Kidney epithelial cell (primary cell): ENCODE measurements at regions not wholly inside any gene's neighbourhood (a gene's known extent, or its start where the extent isn't known, plus 50 kb on each side); places are given as distances from the start of the nearest gene placed in this dataset.
"Not testable (repeated sequence)": the region's sequence is repeated elsewhere in the genome, so short reads cannot be mapped to it uniquely, and the experiment has no call there.

Source experiments
- DNase-seq: peaks from one replicate; pipeline ENCODE4 v3.0.0-alpha.2; 2010; ENCODE audit warnings: low read depth
- H3K27me3 ChIP-seq: 2 replicates; pipeline ENCODE4 v1.6.0; 2011; ENCODE audit warnings: low read length; ENCODE audit not compliant: control insufficient read depth, insufficient read depth
- H3K36me3 ChIP-seq: 2 replicates; pipeline ENCODE4 v1.5.1; 2011; ENCODE audit warnings: low read length; ENCODE audit not compliant: control insufficient read depth, insufficient read depth
- H3K4me3 ChIP-seq: 2 replicates; pipeline ENCODE4 v1.5.1; 2011; ENCODE audit warnings: low read depth, mild to moderate bottlenecking, control low read depth, low read length
- CTCF ChIP-seq: IDR thresholded peaks from 2 replicates; pipeline ENCODE4 v1.5.1; 2011; ENCODE audit warnings: mild to moderate bottlenecking, moderate library complexity, low read length, control low read depth, inconsistent platforms; ENCODE audit not compliant: insufficient read depth, poor library complexity, severe bottlenecking

- no peak for DNase-seq
- no peaks in the 10 kb centered on the region for H3K27me3 ChIP-seq
- no peak overlapping the region for H3K4me3 ChIP-seq
- no peaks in the 10 kb centered on the region for H3K36me3 ChIP-seq
- no peak for TF ChIP-seq CTCF
Measured at GRCh38 chr21:38999161-38999560, 184.1 kb downstream of the PSMG1 start.

DNA sequence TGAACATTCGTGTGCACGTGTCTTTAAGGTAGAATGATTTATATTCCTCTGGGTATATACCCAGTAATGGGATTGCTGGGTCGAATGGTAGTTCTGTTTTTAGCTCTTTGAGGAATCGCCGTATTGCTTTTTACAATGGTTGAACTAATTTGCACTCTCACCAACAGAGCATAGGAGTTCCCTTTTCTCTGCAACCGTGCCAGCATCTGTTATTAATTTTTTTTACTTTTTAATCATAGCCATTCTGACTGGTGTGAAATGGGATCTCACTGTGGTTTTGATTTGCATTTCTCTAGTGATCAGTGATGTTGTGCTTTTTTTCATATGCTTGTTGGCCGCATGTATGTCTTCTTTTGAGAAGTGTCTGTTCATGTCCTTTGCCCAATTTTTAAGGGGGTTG, 185.0 kb downstream of the PSMG1 start:
- not testable (repeated sequence) for H3K36me3 ChIP-seq, DNase-seq, H3K4me3 ChIP-seq, H3K27me3 ChIP-seq

GRCh38 chr21:38997843-38998175, 185.4 kb downstream of the PSMG1 start:
- H3K27me3 ChIP-seq, H3K4me3 ChIP-seq, DNase-seq, H3K36me3 ChIP-seq: not testable (repeated sequence)

DNA sequence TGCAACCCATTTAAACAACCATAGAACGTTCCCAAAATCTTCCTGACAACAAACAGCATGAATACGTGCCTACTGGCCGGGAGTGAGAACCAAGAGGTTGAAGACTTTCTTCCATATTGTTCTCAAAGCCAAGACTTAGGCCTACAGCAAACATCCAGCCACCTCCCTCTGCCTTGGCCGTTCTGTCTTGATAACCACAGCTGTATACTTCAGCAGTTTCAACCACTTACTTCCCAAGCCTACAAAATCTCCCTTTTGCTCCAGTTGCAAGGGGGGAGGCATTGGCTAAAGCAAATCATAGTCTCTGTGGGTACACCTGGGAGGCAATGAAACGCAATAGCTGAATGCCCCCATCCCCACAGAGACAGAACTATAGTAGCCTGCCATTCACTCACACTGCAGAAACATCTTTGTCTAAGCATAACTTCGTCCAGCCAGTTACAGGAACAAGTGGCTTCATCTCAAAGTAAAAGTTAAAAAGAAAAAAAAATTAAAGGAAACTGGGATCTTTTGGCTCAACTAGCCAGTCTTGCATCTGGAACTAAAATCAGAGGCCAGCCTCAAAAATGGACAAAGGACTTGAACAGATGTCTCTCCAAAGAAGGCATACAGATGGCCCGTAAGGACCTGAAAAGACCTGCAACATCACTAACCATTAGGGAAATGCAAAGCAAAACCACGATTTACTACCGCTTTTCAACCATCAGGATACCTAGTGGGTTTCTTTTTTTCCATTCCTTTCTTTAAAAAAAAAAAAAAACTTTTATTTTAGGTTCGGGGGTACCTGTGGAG, 186.0 kb downstream of the PSMG1 start:
- no peak overlapping the region for H3K4me3 ChIP-seq
- H3K36me3 ChIP-seq, result no peaks in the 10 kb centered on the region
- no peak for DNase-seq
- TF ChIP-seq CTCF, result no peak
- H3K27me3 ChIP-seq, result no peaks in the 10 kb centered on the region

DNA sequence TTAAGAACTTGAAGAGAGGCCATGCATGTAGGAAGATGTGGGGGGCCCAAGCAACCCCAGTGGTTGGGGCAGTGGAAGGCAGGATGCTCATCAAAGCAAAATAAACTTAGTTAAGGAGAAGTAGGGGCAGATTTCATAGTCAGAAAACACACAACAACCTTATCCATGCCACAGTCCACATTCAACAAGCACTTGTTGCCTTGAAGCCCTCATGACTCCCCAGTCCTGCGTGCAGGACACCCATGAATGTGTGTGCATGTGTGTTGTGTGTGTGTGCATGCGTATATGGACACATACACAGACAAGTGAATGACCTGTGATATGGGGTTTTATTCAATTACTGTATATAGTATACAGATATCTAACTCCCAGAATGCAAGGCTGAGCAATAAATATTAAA, 186.9 kb downstream of the PSMG1 start:
- no peak overlapping the region for H3K4me3 ChIP-seq
- no peaks in the 10 kb centered on the region for H3K36me3 ChIP-seq
- TF ChIP-seq CTCF, result no peak
- H3K27me3 ChIP-seq, result no peaks in the 10 kb centered on the region
- DNase-seq, result no peak

DNA sequence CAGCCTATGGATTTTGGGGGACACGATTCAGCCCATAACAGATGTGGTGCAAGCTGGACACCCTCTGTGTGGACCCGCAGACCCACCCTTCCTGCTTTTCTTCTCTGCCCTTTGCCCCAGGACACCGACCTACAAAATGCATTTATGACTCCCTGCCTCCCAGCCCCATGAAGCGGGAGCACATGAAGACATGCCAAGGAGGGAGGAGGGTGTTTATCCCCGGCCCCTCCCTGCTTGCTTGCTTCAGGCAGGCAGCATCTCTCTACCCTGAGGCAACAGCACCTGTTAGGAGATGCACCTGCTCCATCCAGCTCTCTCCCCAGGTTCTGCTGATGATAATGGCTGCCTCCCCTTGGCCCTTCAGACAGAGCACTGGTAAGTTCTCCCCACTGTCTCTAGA, 187.5 kb downstream of the PSMG1 start:
- no peaks in the 10 kb centered on the region for H3K36me3 ChIP-seq
- DNase-seq, result no peak
- no peak overlapping the region for H3K4me3 ChIP-seq
- no peaks in the 10 kb centered on the region for H3K27me3 ChIP-seq
- no peak for TF ChIP-seq CTCF

DNA sequence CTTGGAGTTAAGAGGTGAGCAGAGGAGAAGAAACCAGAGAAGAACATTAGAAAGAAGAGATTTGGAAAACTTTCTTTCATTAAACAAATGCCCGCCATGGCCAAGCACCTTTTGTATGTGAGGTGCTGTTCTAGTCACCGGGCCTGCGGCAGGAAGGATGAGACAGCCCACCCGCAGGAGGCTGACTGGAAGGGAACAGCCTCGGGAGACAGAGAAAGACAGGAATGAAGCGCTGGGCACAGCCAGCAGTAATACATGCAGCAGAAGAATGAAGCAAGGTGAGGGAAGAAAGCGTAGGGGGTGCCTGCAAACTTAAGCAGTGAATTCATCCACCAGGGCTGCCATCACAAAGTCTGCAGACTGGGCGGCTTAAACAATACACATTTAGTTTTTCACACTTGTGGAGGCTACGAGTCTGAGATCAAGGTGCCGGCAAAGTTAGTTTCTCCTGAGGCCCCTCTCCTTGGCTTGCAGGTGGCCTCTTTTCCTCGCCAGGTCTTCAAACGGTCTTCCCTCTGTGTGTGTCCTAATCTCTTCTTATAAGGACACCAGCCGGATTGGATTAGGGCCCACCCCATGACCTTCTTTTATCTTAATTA, 188.1 kb downstream of the PSMG1 start:
- H3K36me3 ChIP-seq, result no peaks in the 10 kb centered on the region
- no peak for TF ChIP-seq CTCF
- H3K27me3 ChIP-seq, result no peaks in the 10 kb centered on the region
- DNase-seq, result no peak
- H3K4me3 ChIP-seq, result no peak overlapping the region
